NCI-H446 (cell line): ENCODE measurements at regions not wholly inside any gene's neighbourhood (a gene's known extent, or its start where the extent isn't known, plus 50 kb on each side); places are given as distances from the start of the nearest gene placed in this dataset.
"Not testable (repeated sequence)": the region's sequence is repeated elsewhere in the genome, so short reads cannot be mapped to it uniquely, and the experiment has no call there.

ENCODE experiments used
- DNase-seq, 2 experiments: peaks; one replicate each; lab custom pipeline; 2025; lab: John Stamatoyannopoulos, UW

DNA sequence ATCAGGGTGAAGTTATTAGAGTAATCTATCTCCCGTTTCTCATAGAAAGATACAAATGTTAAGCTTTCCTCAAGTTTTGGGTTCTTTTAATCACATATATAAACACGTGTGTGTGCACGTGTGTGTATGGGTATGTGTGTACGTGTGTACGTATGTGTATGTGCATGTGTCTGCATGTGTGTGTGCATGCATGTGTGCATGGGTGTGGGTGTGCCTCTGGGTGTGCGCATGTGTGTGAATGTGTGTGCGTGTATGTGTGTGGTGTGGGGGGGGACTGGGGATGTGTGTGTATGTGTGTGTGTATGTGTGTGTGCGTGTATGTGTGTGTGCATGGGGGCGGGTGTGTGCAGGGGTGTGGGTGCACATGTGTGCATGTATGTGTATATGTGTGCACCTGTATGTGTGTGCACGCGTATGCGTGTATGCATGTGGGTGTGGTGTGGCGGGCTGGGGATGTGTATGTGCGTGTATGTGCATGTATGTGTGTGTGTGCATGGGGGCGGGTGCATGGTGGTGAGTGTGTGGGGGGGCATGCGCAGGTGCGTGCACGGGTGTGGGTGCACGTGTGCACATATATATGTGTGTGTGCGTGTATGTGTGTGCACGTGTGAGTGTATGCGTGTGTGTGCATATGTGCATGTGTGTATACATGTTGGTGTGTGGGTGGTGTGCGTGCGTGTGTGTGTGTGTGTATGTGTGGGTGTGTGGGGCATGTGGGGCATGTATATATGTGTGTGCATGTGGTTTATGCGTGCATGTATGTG lies 304.0 kb downstream of the MBD2 start:
- no peak for DNase-seq

DNA sequence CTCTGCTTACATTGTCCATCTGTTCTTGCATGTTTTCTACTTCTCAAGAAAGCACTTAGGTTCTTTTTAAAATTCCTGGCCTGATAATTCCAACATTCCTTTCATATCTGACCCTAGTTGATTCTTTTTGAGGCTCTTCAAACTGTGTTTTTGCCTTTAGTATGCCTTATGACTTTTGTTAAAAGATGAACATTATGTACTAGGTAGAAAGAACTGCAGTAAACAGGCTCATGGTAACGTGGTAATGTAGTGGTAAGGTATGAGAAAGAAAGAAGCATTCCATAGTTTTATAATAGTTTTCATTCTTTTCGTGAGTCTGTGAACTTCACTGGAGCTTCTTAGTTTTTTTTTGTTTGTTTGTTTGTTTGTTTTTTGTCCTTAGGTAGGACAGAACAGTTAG lies 306.4 kb downstream of the MBD2 start:
- DNase-seq = no peak

DNA sequence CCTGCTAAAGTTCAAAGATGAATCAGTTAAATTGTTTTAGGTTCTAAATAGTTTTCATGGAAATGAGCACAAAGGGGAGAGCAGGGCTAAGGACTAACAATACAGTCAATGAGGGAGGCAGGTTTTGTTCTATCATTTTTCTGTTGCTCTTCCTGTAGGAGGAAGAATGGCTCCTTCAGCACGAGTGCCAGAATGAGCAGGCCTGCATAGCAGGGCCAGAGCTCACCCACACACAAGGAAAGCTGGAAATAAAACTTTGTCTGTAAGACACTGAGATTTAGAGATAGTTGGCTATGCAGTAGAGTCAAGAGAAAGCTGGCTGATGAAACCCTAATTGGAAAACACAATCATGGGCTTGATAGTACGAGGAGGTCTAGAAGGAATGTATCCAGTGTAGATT lies 313.3 kb downstream of the MBD2 start:
- no peak for DNase-seq

DNA sequence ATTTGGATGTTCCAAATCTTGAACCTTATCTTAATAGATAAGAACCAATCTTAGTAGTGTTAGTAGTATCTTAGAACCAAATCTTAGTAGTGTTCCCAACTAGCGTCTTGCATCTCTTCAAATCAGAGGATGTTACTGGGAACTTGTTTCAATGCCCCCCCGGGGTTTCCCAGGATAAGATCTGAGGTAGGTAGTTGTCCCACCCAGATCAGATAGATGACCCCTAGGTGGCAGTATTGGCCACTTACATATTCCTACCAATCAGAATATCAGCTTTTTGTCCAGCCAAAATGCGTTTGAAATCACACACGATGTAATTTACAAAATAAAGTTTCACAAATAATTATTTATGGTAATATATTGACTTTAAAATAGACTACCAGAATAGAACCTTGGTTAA lies 314.8 kb downstream of the MBD2 start:
- DNase-seq = no peak

DNA sequence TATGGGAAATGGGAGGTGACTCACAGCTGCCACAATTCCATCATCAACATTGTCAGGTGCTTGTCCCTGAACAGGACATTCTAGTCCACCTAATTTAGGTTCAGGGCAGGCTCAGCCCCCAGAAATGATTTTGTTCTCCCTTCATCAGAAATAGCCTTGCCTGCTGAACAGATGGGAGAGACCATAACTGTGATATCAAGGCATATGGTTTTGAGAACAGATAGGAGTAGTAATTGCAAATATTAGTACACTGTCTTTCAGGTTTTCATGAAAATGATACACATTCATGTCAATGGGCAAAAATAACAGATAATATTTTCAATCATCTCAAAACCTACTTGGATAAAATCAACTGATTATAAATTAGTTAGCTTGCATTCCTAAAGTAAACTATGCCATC lies 316.5 kb downstream of the MBD2 start:
- DNase-seq = no peak

DNA sequence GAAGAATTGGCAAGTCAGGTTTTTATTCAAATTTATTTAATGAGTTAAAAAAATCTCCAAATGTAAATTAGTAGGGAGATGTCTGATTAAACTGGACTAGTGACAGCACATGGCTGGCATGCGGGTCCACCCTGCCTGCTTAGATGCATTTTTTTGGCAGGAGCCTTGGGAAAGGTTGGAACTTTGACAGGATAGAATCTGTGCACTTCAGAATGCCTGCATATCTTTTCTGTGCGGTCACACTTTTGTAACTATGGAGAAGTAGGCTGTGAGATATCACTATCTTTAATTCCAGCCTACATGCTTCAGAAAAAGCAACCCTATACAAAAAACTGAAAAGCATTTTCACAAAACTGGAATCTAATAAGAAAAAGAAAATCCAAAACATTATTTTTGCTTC lies 317.8 kb downstream of the MBD2 start:
- peak; percentile 71 to 87 for DNase-seq

DNA sequence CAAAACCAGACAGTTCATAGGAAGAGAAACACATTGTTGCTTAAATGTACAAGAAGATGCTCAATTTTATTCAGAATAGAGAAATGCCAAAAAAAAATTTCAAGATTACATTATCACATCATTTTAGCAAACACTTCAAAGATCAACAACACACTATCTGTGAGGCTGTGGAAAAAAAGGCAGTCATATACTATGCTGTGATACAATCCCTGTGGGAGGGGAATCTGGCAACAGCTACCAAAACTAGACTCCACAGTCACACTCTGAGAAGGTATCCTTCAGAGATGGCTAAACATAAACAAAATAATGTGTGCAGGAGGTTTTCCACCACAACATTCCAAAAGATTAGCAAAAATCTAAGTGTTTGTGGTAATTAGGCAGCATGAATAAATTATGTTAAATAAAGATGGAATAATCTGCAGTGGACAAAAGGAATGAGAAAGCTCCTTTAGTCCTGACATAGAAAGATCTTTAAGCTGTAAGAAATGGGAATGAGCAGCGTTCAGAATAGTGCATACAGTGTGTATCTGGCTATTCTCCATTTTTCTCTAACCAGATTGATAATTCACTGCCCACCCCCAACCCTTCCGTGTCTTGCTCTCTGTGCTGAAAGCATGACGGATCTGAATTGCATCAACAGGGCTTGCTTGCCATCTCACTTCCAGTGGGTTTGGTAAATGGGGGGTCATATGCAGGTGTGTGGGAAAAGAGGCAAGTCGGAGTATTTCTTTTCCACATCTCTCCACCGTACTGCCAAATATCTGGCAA lies 329.6 kb downstream of the MBD2 start:
- DNase-seq = no peak

DNA sequence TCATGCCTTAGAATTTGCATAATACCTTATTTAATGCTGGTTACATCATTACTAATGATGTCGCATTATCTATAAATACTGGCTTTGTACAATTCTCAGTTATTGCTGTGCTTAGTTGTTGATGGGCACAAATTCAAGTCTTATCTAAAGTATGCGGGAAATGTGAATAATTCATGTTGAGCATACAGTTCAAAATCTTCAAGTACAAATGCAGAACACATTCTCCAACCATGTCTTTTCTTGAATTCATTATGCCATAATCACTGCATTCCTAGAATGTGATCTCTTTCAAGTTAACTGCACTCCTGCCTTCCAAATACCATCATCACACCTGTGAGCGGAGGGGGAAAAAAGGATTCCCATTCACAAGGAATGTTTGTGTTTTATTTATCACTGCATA lies 337.0 kb downstream of the MBD2 start:
- DNase-seq = no peak

DNA sequence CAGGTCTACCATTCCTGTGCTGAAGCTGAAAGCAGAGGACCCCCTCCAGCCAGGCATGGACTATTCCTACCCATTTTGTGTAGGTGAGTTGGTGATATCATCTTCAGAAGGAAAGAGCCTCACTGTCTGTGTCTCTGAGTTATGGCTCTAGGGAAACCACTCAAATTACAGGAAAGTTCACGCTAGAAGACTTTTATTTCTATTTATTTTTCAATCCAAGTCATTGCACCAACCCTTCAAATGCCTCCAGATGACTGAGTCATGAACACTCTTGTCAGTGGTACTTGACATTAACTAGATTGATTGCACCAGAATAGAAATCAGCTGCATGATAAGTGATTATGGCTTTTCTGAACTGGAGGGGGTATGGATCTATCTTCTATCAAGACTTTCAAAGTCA lies 338.4 kb downstream of the MBD2 start:
- no peak for DNase-seq

DNA sequence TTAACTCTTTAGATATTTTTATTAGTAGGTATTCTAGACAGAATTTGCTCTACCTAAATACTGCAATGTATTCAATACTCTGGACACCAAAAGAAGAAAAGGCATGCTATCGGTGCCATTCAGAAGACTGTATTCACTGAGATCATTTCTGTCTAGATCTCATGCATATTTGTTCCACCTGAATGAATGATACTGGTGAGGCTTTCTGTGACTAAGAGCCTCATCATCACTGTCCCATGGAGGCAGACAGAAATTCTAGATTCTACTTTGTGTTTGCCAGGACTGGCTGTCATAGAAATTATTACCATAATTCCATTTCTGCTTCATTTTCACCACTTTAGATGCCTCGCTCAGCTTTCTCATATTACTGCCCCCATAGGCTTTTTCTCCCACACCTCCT lies 340.7 kb downstream of the MBD2 start:
- DNase-seq = no peak

DNA sequence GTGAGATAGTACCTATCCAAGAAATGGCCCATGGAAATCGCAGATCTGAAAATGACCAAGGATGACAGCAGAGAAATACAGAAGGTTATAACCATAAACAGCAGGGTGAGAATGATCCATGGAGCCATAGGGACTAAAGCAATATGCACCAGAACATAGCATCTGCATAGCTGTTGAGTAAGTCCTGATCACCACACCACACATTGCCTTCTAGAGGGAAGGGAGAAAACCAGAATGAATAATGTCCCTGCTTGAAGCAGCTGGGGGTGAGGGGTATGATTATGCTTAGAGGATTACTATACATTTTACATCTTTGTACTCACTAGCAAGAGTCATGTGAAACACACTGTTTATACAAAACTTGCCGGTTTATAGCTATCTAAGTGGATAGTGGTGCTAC lies 350.4 kb downstream of the MBD2 start:
- no peak for DNase-seq

DNA sequence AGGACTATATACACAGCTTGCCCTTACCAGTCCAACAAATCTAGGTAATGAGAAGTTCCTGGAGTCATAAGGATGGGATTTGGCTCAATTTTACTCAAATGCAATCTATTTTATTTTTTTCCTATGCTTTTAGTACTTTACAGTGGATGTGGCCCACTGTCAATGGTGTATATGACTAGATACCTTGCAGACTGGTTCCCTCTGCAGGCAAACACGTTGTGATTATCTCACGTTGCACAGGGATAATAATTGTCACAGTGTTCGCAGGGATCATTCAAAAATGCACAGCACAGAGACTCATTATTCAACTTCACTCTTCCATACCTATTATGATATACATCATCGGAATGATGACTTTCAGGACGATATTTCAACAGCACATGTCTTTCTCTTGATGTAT lies 359.7 kb downstream of the MBD2 start:
- peak in 1 of 2 experiments; percentile 12 for DNase-seq

DNA sequence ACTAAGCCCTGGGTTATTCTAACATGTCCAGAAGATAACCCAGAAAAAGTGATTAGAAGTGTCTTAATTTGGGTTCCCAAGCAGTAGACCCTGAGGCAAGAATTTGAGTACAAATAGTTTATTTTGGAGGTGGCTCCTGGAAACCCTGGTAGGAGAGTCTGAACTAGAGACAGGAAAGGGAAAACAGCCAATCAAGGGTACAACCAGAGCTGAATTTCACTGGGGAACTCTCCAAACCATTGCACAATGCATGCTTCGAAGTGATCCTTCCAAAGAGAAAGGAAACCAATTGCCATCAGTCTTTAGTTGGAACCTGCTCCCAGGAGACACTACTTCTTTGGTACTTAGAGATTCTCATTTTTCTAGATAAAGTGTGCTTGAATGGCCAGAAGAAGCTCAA lies 361.5 kb downstream of the MBD2 start:
- DNase-seq = no peak

DNA sequence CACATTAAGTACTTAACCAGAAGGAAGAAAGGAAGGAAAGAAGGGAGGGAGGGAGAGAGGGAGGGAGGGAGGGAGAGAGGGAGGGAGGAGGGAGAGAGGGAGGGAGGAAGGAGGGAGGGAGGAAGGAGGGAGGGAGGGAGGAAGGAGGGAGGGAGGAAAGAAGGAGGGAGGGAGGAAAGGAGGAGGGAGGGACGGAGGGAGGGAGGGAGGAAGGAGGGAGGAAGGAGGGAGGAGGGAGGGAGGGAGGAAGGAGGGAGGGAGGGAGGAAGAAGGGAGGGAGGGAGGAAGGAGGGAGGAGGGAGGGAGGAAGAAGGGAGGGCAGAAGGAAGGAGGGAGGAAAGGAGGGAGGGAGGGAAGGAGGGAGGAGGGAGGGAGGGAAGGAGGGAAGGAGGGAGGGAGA lies 363.3 kb downstream of the MBD2 start:
- no peak for DNase-seq

DNA sequence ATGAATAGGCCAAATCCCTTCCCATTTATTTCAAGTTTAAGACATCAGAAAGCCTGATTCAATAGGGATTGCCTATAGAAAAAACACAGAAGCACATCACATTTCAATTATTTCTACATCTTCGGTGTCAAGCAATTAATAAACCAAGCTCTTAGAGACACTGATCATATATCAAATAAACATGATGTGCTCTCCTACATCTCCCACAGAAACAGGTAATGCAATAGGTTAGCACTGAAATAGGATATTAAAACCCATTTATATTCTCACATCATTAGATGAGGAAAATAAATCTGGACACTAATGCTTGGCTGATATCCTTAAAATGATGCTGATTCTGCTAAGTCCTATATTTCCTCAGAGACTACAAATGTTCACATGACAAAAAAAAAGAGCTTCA lies 364.7 kb downstream of the MBD2 start:
- no peak for DNase-seq

DNA sequence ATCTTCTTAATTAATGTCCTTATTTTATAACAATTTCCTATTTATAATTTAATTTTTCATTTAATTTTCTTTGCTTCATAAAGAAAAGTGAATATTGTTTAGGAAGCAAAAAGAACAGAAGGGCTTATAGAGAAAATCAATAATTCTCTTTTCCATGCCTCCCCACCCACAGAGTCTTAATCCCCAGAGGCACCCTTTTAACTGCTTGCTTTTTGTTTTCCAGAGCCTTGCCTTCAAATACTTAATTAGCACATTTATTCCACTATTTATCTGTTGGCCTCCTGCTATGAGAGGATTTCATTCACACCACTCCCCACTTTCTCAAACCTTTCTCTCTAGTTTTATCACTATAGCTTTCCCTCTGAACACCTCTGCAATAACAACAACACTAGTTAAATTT lies 373.6 kb downstream of the MBD2 start:
- DNase-seq = peak; percentile 38 to 80

DNA sequence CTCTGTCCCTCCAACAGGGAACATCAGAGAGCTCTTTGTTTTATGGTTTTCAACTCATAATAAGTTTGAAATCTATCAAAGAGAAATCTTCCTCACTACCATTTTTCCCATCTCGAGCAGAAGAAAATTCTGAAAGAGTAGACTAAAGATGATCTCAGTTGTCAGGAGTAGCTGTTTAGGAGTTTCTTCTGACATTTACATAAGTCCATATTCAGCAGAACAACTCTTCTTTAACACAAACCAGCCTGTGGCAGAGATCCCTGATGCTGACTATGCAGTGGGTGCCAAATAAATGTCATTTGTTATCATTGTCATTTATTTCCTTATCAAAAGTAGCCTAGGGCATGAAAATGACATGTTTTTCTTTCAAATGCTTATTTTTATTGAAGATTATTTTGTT lies 380.7 kb downstream of the MBD2 start:
- DNase-seq = no peak

DNA sequence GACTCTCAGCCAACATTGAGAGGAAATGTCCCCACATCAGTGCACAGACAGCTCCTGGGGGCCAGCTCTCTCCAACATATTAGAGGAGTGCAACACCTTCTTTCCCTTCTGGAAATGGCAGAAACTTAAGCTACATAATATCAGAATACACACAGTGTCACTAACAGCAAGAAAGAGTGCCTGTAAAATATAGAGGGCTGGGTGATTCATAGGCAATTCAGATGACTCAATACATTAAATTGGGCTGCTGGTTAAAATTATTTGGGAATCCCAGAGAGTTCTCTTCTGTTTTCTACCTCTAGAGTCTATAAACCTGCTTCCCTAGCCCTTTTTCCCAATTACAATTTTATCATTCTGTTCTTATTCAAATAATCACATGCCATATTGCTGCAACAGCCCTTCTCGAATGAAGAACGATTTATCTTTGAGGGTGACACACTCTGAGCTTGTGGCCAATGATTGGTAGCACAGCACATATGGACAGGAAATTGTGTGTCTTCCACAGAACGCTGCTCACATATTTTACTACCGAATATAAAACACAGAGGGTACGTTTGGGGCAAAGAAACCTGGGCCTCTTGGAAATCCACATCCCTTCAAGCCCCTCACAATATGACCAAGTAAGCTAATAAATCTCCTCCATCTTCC lies 381.2 kb downstream of the MBD2 start:
- DNase-seq = peak in 1 of 2 experiments; percentile 23

DNA sequence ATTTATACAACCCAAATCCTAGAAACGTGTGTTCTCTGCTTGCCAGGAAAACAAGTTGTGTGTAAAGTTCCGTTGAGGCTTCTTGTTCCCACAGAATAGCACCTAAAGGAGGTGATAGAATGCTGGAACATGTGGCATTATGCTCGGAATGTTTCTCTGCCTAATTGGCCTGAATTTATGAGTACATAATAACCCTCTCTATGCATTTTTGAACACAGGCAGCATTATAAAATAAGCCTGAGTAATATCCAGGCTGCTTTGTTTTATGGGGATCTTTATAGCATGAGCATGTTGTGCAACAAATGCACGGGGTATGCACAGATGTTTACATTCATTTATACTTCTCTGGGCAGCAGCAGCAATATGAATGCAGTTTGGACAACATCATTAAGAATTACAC lies 385.7 kb downstream of the MBD2 start:
- no peak for DNase-seq

DNA sequence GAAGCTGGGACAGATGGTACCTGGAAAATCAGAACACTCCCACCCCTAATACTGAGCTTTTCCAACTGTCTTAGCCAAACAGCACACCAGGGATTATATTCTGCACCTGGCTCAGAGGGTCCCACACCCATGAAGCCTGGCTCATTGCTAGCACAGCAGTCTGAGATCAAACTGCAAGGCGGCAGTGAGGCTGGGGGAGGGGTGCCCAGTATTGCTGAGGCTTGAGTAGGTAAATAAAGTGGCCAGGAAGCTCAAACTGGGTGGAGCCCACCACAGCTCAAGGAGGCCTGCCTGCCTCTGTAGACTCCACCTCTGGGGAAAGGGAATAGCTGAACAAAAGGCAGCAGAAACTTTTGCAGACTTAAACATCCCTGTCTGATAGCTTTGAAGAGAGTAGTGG lies 403.3 kb downstream of the MBD2 start:
- not testable (repeated sequence) for DNase-seq

DNA sequence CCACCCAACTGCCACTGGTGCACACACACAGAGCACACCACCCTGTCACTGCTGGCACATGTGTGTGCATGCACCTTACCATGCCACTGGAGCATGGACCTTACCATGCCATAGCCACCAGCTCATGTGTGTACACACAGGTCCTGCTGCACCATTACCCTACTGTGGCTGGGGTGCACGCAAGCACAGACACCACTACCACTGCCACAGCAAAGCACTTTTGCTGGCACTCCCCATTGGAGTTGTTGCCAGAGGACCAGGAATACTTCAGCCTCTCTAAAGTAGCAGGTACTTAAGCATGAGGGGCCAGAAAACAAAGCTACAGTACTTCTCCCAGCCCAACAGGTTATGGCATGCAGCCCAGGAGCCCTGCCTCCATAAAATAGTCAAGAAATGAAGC lies 404.8 kb downstream of the MBD2 start:
- no peak for DNase-seq

DNA sequence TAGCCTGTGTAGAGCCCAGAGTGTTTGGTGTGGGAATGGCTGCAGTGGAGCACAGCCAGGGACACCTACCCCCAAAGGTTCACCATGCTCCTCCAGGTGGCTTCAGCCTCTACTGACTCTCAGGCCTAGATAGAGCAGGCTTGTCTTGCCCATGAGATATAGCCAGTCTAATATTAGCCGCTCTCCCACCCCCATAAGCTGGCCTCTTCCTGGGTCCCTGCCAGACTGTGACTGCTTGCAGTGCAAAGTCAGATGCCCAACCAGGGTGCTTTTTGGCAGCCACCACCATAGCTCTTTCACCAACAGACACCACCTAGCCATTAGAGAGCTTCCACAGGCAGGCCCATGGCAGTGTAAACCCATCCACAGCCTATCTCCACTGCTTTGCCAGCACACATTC lies 405.3 kb downstream of the MBD2 start:
- DNase-seq = peak in 1 of 2 experiments; percentile 71
